WERI-Rb-1 (cell line): ENCODE measurements at regions not wholly inside any gene's neighbourhood (a gene's known extent, or its start where the extent isn't known, plus 50 kb on each side); places are given as distances from the start of the nearest gene placed in this dataset.

Experiments used
- DNase-seq: peaks from one replicate; pipeline ENCODE4 v3.0.0-alpha.2; 2020
- H3K27ac ChIP-seq: fragments of 250-450 bp; sonication (Bioruptor Pico); 2 replicates; pipeline ENCODE4 v1.5.1; 2020; ENCODE audit warnings: mild to moderate bottlenecking, moderate library complexity
- H3K27me3 ChIP-seq: fragments of 250-450 bp; sonication (Bioruptor Pico); 2 replicates; pipeline ENCODE4 v1.5.1; 2021; ENCODE audit warnings: mild to moderate bottlenecking, low read depth, moderate library complexity; ENCODE audit not compliant: insufficient read depth, severe bottlenecking
- H3K36me3 ChIP-seq: fragments of 250-450 bp; sonication (Bioruptor Pico); 2 replicates; pipeline ENCODE4 v1.5.1; 2020; ENCODE audit warnings: mild to moderate bottlenecking, moderate library complexity
- H3K4me3 ChIP-seq: 2 replicates; pipeline ENCODE4 v1.5.1; 2011; ENCODE audit warnings: low read depth, mild to moderate bottlenecking, control low read depth, low read length
- H3K9me3 ChIP-seq: fragments of 250-450 bp; sonication (Bioruptor Pico); 2 replicates; pipeline ENCODE4 v1.5.1; 2021; ENCODE audit warnings: mild to moderate bottlenecking, moderate library complexity; ENCODE audit not compliant: severe bottlenecking
- CTCF ChIP-seq: IDR thresholded peaks from 2 replicates; pipeline ENCODE4 v1.5.1; 2011; ENCODE audit warnings: low read depth, mild to moderate bottlenecking, control low read depth, inconsistent platforms, low read length

- H3K36me3 ChIP-seq, result no peaks in the 10 kb centered on the region
- no peak for DNase-seq
- H3K27me3 ChIP-seq, result no peaks in the 10 kb centered on the region
- no peak overlapping the region for H3K4me3 ChIP-seq
- no peak for TF ChIP-seq CTCF
- peaks cover 8% of the 10 kb centered on the region for H3K9me3 ChIP-seq
- no peak overlapping the region for H3K27ac ChIP-seq
These were observed 467.8 kb downstream of the PCDH7 start for GRCh38 chr4:31187979-31188378.

GRCh38 chr4:31189938-31190337 is 469.8 kb downstream of the PCDH7 start:
- no peak overlapping the region for H3K27ac ChIP-seq
- TF ChIP-seq CTCF, result no peak
- no peaks in the 10 kb centered on the region for H3K27me3 ChIP-seq
- no peak for DNase-seq
- H3K4me3 ChIP-seq, result no peak overlapping the region
- peaks cover 5% of the 10 kb centered on the region for H3K9me3 ChIP-seq
- no peaks in the 10 kb centered on the region for H3K36me3 ChIP-seq

- Histone ChIP-seq H3K36me3 (no peaks in the 10 kb centered on the region), H3K9me3 (no peaks in the 10 kb centered on the region), H3K4me3 (no peak overlapping the region), H3K27ac (no peak overlapping the region), H3K27me3 (no peaks in the 10 kb centered on the region)
- TF ChIP-seq CTCF, result no peak
- no peak for DNase-seq
These were observed 470.5 kb downstream of the PCDH7 start for GRCh38 chr4:31190671-31191070.

GRCh38 chr4:31192341-31192740 is 472.2 kb downstream of the PCDH7 start:
- no peak overlapping the region for H3K27ac ChIP-seq
- TF ChIP-seq CTCF, result no peak
- H3K27me3 ChIP-seq, result no peaks in the 10 kb centered on the region
- no peaks in the 10 kb centered on the region for H3K36me3 ChIP-seq
- no peak for DNase-seq
- no peaks in the 10 kb centered on the region for H3K9me3 ChIP-seq
- H3K4me3 ChIP-seq, result no peak overlapping the region

GRCh38 chr4:31193521-31193920 is 473.4 kb downstream of the PCDH7 start:
- no peak for TF ChIP-seq CTCF
- no peak for DNase-seq
- Histone ChIP-seq H3K4me3 (no peak overlapping the region), H3K27me3 (no peaks in the 10 kb centered on the region), H3K27ac (no peak overlapping the region), H3K36me3 (no peaks in the 10 kb centered on the region), H3K9me3 (no peaks in the 10 kb centered on the region)

- Histone ChIP-seq H3K27me3 (no peaks in the 10 kb centered on the region), H3K4me3 (no peak overlapping the region), H3K27ac (no peak overlapping the region), H3K9me3 (peaks cover 6% of the 10 kb centered on the region), H3K36me3 (no peaks in the 10 kb centered on the region)
- no peak for DNase-seq
- no peak for TF ChIP-seq CTCF
These were observed 474.7 kb downstream of the PCDH7 start for GRCh38 chr4:31194823-31195222.
